Progenitor cell of endocrine pancreas (in vitro differentiated cells): ENCODE measurements at regions not wholly inside any gene's neighbourhood (a gene's known extent, or its start where the extent isn't known, plus 50 kb on each side); places are given as distances from the start of the nearest gene placed in this dataset.

ENCODE experiments used
- DNase-seq: peaks from one replicate; pipeline ENCODE4 v3.0.0; 2021; ENCODE audit warnings: low spot score; ENCODE audit not compliant: unreplicated experiment
- H3K27ac Mint-ChIP-seq: 2 replicates; pipeline ENCODE4 v1.8.0; 2021; ENCODE audit warnings: mild to moderate bottlenecking, moderate library complexity, mixed read lengths
- H3K27me3 Mint-ChIP-seq: 2 replicates; pipeline ENCODE4 v1.8.0; 2021; ENCODE audit warnings: mixed read lengths
- H3K36me3 Mint-ChIP-seq: 2 replicates; pipeline ENCODE4 v1.8.0; 2022; ENCODE audit warnings: mixed read lengths; ENCODE audit not compliant: insufficient read depth
- H3K4me1 Mint-ChIP-seq: 2 replicates; pipeline ENCODE4 v1.8.0; 2021; ENCODE audit warnings: low read depth, mixed read lengths
- H3K4me3 Mint-ChIP-seq: 2 replicates; pipeline ENCODE4 v1.8.0; 2021; ENCODE audit warnings: low read depth, mild to moderate bottlenecking, moderate library complexity, mixed read lengths
- H3K9me3 Mint-ChIP-seq: 2 replicates; pipeline ENCODE4 v1.8.0; 2021; ENCODE audit warnings: low read depth, mixed read lengths
- TF ChIP-seq, protein P1 (sequence below): fragments of 200-600 bp; sonication (generic); IDR thresholded peaks from one replicate; pipeline ENCODE4 v1.5.0; 2021; ENCODE audit warnings: antibody characterized with exemption, mild to moderate bottlenecking; ENCODE audit not compliant: unreplicated experiment

GRCh38 chr17:77489239-77489892 lies 348.6 kb downstream of the SEC14L1 start:
- Mint-ChIP-seq H3K27ac (no peak overlapping the region), H3K36me3 (peaks cover 1% of the 10 kb centered on the region), H3K4me3 (no peak overlapping the region), H3K4me1 (no peaks in the 10 kb centered on the region), H3K9me3 (no peaks in the 10 kb centered on the region), H3K27me3 (no peaks in the 10 kb centered on the region)
- TF ChIP-seq, protein P1, sequence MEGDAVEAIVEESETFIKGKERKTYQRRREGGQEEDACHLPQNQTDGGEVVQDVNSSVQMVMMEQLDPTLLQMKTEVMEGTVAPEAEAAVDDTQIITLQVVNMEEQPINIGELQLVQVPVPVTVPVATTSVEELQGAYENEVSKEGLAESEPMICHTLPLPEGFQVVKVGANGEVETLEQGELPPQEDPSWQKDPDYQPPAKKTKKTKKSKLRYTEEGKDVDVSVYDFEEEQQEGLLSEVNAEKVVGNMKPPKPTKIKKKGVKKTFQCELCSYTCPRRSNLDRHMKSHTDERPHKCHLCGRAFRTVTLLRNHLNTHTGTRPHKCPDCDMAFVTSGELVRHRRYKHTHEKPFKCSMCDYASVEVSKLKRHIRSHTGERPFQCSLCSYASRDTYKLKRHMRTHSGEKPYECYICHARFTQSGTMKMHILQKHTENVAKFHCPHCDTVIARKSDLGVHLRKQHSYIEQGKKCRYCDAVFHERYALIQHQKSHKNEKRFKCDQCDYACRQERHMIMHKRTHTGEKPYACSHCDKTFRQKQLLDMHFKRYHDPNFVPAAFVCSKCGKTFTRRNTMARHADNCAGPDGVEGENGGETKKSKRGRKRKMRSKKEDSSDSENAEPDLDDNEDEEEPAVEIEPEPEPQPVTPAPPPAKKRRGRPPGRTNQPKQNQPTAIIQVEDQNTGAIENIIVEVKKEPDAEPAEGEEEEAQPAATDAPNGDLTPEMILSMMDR = no peak
- DNase-seq = no peak

DNA sequence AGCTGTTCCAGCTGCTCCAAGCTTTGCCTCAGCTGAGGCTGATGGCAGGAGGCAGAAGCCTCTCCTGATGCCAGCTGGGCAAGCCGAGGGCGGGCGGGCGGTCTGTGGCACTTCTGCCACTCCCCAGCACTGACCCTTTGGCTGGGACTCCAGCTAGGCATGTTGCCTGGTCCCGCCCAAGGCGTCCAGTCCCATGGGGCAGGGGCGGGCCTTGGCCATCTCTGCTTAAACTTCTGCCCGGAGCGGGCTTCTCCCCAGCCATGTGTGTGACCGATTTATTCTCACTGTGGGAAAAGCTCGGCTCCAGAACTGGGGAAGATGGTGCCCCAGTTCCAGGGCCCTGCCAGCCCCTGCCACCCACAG lies 349.1 kb downstream of the SEC14L1 start:
- Mint-ChIP-seq H3K4me3 (no peak overlapping the region), H3K4me1 (no peaks in the 10 kb centered on the region), H3K27me3 (no peaks in the 10 kb centered on the region), H3K27ac (no peak overlapping the region), H3K36me3 (peaks cover 1% of the 10 kb centered on the region), H3K9me3 (no peaks in the 10 kb centered on the region)
- TF ChIP-seq, protein P1 = no peak
- DNase-seq = no peak

- Mint-ChIP-seq H3K9me3 (no peaks in the 10 kb centered on the region), H3K27ac (peak overlapping the region; percentile 37), H3K4me3 (no peak overlapping the region), H3K27me3 (no peaks in the 10 kb centered on the region), H3K4me1 (no peaks in the 10 kb centered on the region), H3K36me3 (peaks cover 3% of the 10 kb centered on the region)
- no peak for DNase-seq
- TF ChIP-seq, protein P1 = no peak
These were observed 349.8 kb downstream of the SEC14L1 start for GRCh38 chr17:77490361-77491183.

DNA sequence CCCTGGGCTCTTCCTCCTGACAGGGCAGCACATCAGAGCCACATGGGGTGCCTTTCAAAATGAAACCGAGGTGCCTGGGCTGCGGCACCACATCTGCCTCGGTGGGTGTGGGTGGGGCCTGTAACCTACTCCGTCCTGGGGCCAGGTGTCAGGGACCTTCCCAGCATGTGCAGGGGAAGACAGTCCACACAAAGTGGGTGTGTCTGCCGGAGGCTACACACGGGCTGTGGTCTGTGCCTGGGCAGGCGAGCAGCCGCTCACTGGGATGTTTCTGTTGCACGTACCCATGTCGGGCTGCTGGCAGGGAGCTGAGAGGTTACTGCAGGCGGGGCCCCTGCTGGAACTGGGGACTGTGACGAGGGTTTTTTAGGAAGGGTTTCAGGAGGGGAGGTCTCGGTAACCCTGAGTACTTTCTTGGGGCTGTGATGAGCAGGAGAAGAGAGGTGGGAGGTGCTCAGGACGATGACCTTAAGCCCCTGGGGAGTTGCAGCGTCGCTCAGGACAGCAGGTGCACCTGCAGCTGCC lies 351.2 kb downstream of the SEC14L1 start:
- Mint-ChIP-seq H3K27ac (no peak overlapping the region), H3K27me3 (no peaks in the 10 kb centered on the region), H3K9me3 (no peaks in the 10 kb centered on the region), H3K4me1 (no peaks in the 10 kb centered on the region), H3K36me3 (peaks cover 3% of the 10 kb centered on the region), H3K4me3 (no peak overlapping the region)
- no peak for DNase-seq
- TF ChIP-seq, protein P1 = no peak

DNA sequence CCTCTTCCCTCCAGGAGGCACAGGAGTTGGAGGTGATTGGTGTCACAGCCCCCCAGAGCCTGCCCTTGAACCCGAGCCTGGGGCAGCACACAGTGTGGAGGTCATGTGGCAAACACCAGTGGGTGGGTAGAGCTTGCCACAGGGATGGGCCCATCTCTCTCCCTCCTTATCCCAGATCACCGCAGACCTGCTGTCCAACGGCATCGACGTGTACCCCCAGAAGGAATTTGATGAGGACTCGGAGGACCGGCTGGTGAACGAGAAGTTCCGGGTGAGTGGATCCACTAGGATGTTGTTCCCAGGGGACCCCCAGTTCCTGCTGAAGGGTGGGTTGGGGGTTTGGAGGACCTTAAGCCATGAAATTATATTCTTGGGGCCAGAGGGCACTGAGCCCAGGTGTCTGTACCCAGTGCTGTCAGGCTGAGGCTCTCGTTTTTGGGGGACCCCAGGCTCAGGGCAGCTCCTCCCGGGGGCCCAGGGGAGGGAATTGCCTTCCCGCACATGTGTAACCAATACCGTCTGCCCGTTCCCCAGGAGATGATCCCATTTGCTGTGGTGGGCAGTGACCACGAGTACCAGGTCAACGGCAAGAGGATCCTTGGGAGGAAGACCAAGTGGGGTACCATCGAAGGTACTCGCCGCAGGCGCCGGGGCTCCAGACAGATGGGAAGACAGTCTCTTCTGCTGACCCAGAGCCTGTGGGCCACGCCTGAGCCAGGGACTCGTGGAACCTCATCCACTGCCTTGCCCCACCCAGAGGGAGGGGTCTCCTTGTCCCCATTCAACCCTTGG lies 351.9 kb downstream of the SEC14L1 start:
- Mint-ChIP-seq H3K36me3 (peaks cover 3% of the 10 kb centered on the region), H3K27me3 (no peaks in the 10 kb centered on the region), H3K4me3 (no peak overlapping the region), H3K27ac (no peak overlapping the region), H3K9me3 (no peaks in the 10 kb centered on the region), H3K4me1 (no peaks in the 10 kb centered on the region)
- TF ChIP-seq, protein P1 = no peak
- no peak for DNase-seq
